NCI-H1694 treated with DMSO at 0.1 percent for 48 hours (cell line): ENCODE measurements at regions not wholly inside any gene's neighbourhood (a gene's known extent, or its start where the extent isn't known, plus 50 kb on each side); places are given as distances from the start of the nearest gene placed in this dataset.
"Not testable (repeated sequence)": the region's sequence is repeated elsewhere in the genome, so short reads cannot be mapped to it uniquely, and the experiment has no call there.

ENCODE experiments used
- DNase-seq: peaks from one replicate; lab custom pipeline; 2025; lab: John Stamatoyannopoulos, UW

GRCh38 chr1:157368941-157369340 lies 183.4 kb downstream of the FCRL5 start:
- DNase-seq, result not testable (repeated sequence)

- no peak for DNase-seq
Measured at GRCh38 chr1:157368363-157368762, 184.0 kb downstream of the FCRL5 start.

GRCh38 chr1:157367870-157368269 lies 184.4 kb downstream of the FCRL5 start:
- no peak for DNase-seq

GRCh38 chr1:157367091-157367739 lies 185.1 kb downstream of the FCRL5 start:
- DNase-seq, result no peak

- no peak for DNase-seq
Measured at GRCh38 chr1:157364612-157365011, 187.7 kb downstream of the FCRL5 start.

GRCh38 chr1:157363660-157364140 lies 188.6 kb downstream of the FCRL5 start:
- DNase-seq, result no peak

- no peak for DNase-seq
Measured at GRCh38 chr1:157360023-157360390, 192.3 kb downstream of the FCRL5 start.

GRCh38 chr1:157359314-157360022 lies 192.8 kb downstream of the FCRL5 start:
- DNase-seq, result no peak

GRCh38 chr1:157357111-157357510 lies 195.2 kb downstream of the FCRL5 start:
- DNase-seq, result no peak

GRCh38 chr1:157356601-157357000 lies 195.7 kb downstream of the FCRL5 start:
- DNase-seq, result no peak

GRCh38 chr1:157353546-157353945 lies 198.8 kb downstream of the FCRL5 start:
- no peak for DNase-seq

GRCh38 chr1:157352817-157353408 lies 199.4 kb downstream of the FCRL5 start:
- DNase-seq, result no peak

- no peak for DNase-seq
Measured at GRCh38 chr1:157352216-157352615, 200.1 kb downstream of the FCRL5 start.

GRCh38 chr1:157351800-157352199 lies 200.5 kb downstream of the FCRL5 start:
- DNase-seq, result not testable (repeated sequence)

- DNase-seq, result no peak
Measured at GRCh38 chr1:157348538-157349480, 203.5 kb downstream of the FCRL5 start.

- DNase-seq, result no peak
Measured at GRCh38 chr1:157347506-157347905, 204.8 kb downstream of the FCRL5 start.

- not testable (repeated sequence) for DNase-seq
Measured at GRCh38 chr1:157337785-157338184, 199.6 kb upstream of the ETV3 start.

GRCh38 chr1:157335056-157335455 lies 196.9 kb upstream of the ETV3 start:
- no peak for DNase-seq

GRCh38 chr1:157334041-157334440 lies 195.8 kb upstream of the ETV3 start:
- no peak for DNase-seq

- not testable (repeated sequence) for DNase-seq
Measured at GRCh38 chr1:157330177-157330576, 192.0 kb upstream of the ETV3 start.

GRCh38 chr1:157328120-157328519 lies 189.9 kb upstream of the ETV3 start:
- DNase-seq, result not testable (repeated sequence)
